ENCODE measurements at regions not wholly inside any gene's neighbourhood (a gene's known extent, or its start where the extent isn't known, plus 50 kb on each side); places are given as distances from the start of the nearest gene placed in this dataset.

DNA sequence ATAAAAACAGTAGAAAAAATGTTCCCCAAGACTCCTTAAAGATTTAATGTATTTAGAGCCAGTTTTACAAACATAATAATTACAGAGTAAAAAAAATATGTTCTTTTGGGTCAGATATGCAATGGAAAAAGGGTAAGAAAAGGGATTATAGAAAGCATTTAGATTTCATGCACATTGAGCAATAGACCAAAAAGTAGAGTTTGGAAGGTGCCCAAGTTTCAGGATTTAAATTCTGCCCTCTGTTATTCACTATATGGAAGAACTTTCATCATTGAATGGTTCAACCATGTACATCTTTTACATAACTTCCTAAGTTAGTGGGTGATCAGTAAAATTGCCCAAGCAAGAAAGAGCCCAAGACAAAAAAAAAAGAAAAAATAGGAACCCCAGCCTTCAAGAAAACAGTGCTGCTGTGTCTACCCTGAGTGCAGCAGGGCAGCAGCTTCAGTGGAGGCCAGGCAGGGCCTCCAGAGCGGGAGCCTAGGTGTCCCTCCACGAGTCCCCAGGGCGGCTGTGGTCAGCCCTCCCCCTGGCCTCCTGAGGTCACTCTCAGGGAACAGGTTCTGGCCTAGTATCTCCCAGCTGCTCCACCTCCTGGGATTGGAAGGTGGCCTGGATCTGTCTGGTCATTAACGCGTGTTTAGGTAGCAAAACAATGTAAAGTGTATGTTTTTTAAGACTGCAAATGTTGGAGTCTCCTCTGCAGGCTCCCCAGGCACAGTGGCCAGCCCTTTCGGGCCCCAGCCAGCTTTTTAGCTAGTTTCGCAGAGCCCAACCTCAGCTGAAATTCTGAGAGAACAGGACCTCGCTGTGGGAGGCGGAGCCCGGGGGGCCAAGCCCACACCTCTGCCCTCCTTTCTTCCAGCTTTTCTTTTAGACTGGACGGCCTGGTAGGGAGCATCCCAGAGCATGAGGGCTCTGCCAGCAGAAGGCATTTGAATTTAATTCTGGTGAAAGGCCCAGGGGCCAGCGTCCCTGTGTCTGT is 77.3 kb downstream of the TEX51 start:
- TF ChIP-seq TOX (CRISPR knock-in tag; IDR thresholded peaks at IDR 0.05; ENCODE audit: borderline replicate concordance) = no peak
- TF ChIP-seq, protein P1, sequence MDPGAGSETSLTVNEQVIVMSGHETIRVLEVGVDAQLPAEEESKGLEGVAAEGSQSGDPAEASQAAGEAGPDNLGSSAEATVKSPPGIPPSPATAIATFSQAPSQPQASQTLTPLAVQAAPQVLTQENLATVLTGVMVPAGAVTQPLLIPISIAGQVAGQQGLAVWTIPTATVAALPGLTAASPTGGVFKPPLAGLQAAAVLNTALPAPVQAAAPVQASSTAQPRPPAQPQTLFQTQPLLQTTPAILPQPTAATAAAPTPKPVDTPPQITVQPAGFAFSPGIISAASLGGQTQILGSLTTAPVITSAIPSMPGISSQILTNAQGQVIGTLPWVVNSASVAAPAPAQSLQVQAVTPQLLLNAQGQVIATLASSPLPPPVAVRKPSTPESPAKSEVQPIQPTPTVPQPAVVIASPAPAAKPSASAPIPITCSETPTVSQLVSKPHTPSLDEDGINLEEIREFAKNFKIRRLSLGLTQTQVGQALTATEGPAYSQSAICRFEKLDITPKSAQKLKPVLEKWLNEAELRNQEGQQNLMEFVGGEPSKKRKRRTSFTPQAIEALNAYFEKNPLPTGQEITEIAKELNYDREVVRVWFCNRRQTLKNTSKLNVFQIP (CRISPR knock-in tag; IDR thresholded peaks at IDR 0.05; ENCODE audit: borderline replicate concordance, low read depth) = no peak
- TF ChIP-seq OSR1 (CRISPR knock-in tag; IDR thresholded peaks at IDR 0.05) = no peak
- no peak for TF ChIP-seq TCF4 (CRISPR knock-in tag; IDR thresholded peaks at IDR 0.05; ENCODE audit: borderline replicate concordance)
- no peak for TF ChIP-seq PATZ1 (CRISPR knock-in tag; IDR thresholded peaks at IDR 0.05; ENCODE audit: borderline replicate concordance)
- no peak for TF ChIP-seq ZNF565 (CRISPR knock-in tag; conservative IDR thresholded peaks at IDR 0.05; ENCODE audit: low read depth)
- no peak for TF ChIP-seq TSHZ2 (CRISPR knock-in tag; IDR thresholded peaks at IDR 0.05)
- no peak for TF ChIP-seq ZFP3 (CRISPR knock-in tag; IDR thresholded peaks at IDR 0.05)
- TF ChIP-seq ZFP30 (CRISPR knock-in tag; IDR thresholded peaks at IDR 0.05) = no peak
- no peak for TF ChIP-seq RARB (CRISPR knock-in tag; IDR thresholded peaks at IDR 0.05)
- no peak for TF ChIP-seq ARNTL (CRISPR knock-in tag; IDR thresholded peaks at IDR 0.05; ENCODE audit: borderline replicate concordance, low read depth)
- no peak for TF ChIP-seq PPARA (CRISPR knock-in tag; IDR thresholded peaks at IDR 0.05; ENCODE audit: borderline replicate concordance)
- TF ChIP-seq BACH2 (CRISPR knock-in tag; IDR thresholded peaks at IDR 0.05; ENCODE audit: borderline replicate concordance) = no peak
- TF ChIP-seq ZNF8 (CRISPR knock-in tag; IDR thresholded peaks at IDR 0.05) = no peak
- no peak for TF ChIP-seq ZC3H10 (CRISPR knock-in tag; IDR thresholded peaks at IDR 0.05)
- no peak for TF ChIP-seq ESRRG (CRISPR knock-in tag; IDR thresholded peaks at IDR 0.05)
- no peak for TF ChIP-seq GLIS3 (CRISPR knock-in tag; IDR thresholded peaks at IDR 0.05)
- no peak for TF ChIP-seq CSRNP3 (CRISPR knock-in tag; IDR thresholded peaks at IDR 0.05)
- no peak for TF ChIP-seq ISL1 (CRISPR knock-in tag; IDR thresholded peaks at IDR 0.05)
- TF ChIP-seq SNAI2 (CRISPR knock-in tag; IDR thresholded peaks at IDR 0.05) = no peak
- no peak for ATAC-seq

DNA sequence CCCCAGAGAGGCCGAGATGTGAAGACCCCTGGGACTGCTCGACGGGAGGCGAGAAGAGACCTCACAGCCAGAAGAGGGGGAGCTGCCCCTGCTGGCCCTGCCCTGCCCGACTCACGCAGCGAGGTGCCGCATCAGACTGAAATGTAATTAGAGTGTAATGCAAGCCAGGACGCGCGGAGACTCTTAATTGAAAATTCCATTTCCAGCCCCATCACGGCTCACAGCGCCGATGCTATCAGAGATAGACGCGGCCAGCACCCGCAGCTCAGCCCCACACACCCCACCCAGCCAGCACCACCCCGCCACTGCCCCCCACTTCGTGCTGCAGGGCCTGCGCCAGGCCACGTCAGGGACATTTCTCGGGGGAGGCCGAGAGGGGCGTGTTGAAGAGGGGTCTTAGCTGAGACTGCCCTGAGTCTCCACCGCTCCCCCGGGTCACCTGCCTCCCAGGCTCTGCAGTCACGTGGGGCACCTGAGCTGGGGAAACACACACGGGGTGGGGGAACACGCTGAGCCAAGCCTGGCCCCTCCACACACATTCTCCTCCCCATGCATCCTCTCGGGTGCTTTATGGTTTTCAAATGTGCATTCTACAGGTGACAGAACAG is 78.1 kb downstream of the TEX51 start:
- no peak for ATAC-seq
- TF ChIP-seq OSR1 (CRISPR knock-in tag; IDR thresholded peaks at IDR 0.05) = no peak
- no peak for TF ChIP-seq ZC3H10 (CRISPR knock-in tag; IDR thresholded peaks at IDR 0.05)
- no peak for TF ChIP-seq PPARA (CRISPR knock-in tag; IDR thresholded peaks at IDR 0.05; ENCODE audit: borderline replicate concordance)
- TF ChIP-seq ARNTL (CRISPR knock-in tag; IDR thresholded peaks at IDR 0.05; ENCODE audit: borderline replicate concordance, low read depth) = no peak
- TF ChIP-seq CSDC2 (CRISPR knock-in tag; IDR thresholded peaks at IDR 0.05) = no peak
- no peak for TF ChIP-seq GLIS3 (CRISPR knock-in tag; IDR thresholded peaks at IDR 0.05)
- TF ChIP-seq, protein P2, sequence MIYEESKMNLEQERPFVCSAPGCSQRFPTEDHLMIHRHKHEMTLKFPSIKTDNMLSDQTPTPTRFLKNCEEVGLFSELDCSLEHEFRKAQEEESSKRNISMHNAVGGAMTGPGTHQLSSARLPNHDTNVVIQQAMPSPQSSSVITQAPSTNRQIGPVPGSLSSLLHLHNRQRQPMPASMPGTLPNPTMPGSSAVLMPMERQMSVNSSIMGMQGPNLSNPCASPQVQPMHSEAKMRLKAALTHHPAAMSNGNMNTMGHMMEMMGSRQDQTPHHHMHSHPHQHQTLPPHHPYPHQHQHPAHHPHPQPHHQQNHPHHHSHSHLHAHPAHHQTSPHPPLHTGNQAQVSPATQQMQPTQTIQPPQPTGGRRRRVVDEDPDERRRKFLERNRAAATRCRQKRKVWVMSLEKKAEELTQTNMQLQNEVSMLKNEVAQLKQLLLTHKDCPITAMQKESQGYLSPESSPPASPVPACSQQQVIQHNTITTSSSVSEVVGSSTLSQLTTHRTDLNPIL (CRISPR knock-in tag; IDR thresholded peaks at IDR 0.05; ENCODE audit: low read depth) = no peak
- no peak for TF ChIP-seq ISL1 (CRISPR knock-in tag; IDR thresholded peaks at IDR 0.05)
- TF ChIP-seq BACH2 (CRISPR knock-in tag; IDR thresholded peaks at IDR 0.05; ENCODE audit: borderline replicate concordance) = no peak
- TF ChIP-seq ZNF70 (CRISPR knock-in tag; IDR thresholded peaks at IDR 0.05) = no peak
- TF ChIP-seq TSHZ2 (CRISPR knock-in tag; IDR thresholded peaks at IDR 0.05) = no peak
- no peak for TF ChIP-seq RARB (CRISPR knock-in tag; IDR thresholded peaks at IDR 0.05)
- TF ChIP-seq, protein P1 (CRISPR knock-in tag; IDR thresholded peaks at IDR 0.05; ENCODE audit: borderline replicate concordance, low read depth) = no peak
- no peak for TF ChIP-seq ESRRG (CRISPR knock-in tag; IDR thresholded peaks at IDR 0.05)
- TF ChIP-seq ZFP3 (CRISPR knock-in tag; IDR thresholded peaks at IDR 0.05) = no peak
- TF ChIP-seq TCF4 (CRISPR knock-in tag; IDR thresholded peaks at IDR 0.05; ENCODE audit: borderline replicate concordance) = no peak

All from SK-N-SH treated with all-trans-retinoic acid at 6 μM for 48 hours (cell line).